ELF-1 (cell line): ENCODE measurements at regions not wholly inside any gene's neighbourhood (a gene's known extent, or its start where the extent isn't known, plus 50 kb on each side); places are given as distances from the start of the nearest gene placed in this dataset.
"Not testable (repeated sequence)": the region's sequence is repeated elsewhere in the genome, so short reads cannot be mapped to it uniquely, and the experiment has no call there.

Experiments
- DNase-seq: peaks from one replicate; pipeline ENCODE4 v3.0.0-alpha.2; 2016; ENCODE audit warnings: low read depth, low spot score

- peak; percentile 55 for DNase-seq
These were observed 208.1 kb upstream of the HAAO start for GRCh38 chr2:43000242-43001054.

DNA sequence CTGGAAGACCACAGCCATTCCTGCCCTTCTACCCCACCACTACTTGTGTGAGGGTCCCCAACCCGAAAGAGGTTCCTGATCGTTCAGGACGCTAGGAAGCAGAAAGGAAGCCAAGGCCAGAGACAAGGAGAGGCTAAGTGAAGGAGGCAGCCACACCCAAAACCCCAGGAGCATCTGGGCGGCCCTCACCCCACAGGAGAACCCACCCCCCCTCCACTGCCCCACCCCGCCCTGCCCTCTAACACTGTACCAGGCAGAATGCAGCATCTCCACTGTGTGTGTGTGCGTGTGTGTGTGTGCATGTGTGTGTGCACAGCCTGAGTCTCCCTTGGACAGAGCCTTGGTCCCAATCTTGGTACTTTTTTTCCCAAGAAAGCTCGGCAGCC, 207.5 kb upstream of the HAAO start:
- no peak for DNase-seq

DNA sequence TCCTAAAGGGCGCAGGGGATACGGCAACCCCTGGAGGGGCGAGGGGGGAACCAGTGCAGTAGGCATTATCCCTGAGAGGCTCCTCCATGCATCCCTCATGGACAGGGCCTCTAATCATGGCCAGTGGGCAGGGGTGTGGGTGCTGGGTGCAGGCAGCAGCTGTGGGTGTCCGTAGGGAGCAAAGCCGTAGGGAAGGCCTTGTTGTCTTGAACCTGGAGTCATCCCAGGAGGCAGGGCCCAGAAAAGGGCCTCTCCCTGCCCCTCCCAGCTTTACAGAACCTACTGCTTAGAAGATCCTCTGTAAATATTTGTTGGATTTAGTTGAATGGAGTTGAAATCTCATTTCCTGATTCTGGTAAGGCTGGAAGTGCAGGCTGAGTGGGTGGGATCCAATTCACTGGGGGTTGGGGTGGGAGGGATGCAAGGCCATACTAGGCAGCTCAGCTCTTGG, 207.0 kb upstream of the HAAO start:
- no peak for DNase-seq

DNA sequence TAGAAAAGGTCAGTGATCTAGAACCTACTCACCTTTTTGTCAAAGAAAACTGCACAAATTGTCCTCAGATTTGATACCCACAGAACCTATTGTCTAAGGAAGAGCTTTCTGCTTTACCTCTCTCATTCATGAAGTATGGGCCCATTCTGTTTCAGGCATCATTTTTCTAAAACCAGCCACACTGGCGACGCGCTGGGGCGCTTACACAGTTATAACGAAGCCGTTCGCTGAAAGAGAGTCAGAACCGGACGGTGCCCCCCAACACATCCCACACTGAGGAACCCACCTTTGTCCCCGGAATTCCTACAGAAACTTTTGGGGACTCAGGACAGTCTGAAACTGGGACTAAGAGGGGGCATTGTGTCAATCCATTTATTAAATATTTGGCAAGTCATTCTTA, 206.3 kb upstream of the HAAO start:
- DNase-seq = no peak

GRCh38 chr2:42996528-42996927, 204.1 kb upstream of the HAAO start:
- no peak for DNase-seq

DNA sequence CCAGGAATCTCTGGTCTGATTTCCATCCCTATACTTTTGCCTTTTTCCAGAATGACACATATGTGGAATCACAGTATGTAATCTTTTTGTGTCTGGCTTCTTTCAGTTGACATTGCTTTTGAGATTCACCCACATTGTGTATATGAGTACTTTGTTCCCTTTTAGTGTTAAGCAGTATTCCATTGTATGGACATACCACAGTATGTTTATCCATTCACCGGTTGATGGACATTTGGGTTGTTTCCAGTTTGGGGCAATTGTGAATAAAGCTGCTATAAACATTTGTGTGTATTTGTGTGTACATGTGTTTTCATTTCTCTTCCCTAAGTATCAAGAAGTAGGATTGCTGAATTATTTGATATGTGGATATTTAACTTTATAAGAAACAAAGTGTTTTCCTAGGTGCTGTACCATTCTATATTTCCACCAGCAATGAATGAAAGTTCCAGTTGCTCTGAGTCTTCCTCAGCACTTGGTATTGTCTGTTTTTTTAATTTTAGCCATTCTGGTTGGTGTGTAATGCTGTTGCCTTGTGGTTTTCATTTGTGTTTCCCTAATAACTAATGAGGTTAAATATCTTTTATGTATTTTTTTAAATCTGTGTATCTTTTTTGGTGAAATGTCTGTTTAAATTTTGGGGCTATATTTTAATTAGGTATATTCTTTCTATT, 203.5 kb upstream of the HAAO start:
- no peak for DNase-seq

DNA sequence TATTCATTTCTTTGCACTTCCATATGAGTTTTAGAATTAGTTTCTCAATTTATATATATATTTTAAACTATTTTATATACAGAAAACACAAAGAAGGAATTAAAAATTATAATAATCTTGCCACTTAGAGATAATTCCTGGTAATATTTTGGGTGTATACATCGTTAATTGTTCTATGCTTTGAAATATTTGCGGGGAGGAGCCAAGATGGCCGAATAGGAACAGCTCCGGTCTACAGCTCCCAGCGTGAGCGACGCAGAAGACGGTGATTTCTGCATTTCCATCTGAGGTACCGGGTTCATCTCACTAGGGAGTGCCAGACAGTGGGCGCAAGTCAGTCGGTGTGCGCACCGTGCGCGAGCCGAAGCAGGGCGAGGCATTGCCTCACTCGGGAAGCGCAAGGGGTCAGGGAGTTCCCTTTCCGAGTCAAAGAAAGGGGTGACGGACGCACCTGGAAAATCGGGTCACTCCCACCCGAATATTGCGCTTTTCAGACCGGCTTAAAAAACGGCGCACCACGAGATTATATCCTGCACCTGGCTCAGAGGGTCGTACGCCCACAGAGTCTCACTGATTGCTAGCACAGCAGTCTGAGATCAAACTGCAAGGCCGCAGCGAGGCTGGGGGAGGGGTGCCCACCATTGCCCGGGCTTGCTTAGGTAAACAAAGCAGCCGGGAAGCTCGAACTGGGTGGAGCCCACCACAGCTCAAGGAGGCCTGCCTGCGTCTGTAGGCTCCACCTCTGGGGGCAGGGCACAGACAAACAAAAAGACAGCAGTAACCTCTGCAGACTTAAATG, 197.1 kb upstream of the HAAO start:
- not testable (repeated sequence) for DNase-seq

- not testable (repeated sequence) for DNase-seq
These were observed 195.7 kb upstream of the HAAO start for GRCh38 chr2:42988055-42988454.

GRCh38 chr2:42987112-42987922, 194.9 kb upstream of the HAAO start:
- no peak for DNase-seq

- no peak for DNase-seq
These were observed 192.2 kb upstream of the HAAO start for GRCh38 chr2:42984617-42985016.

DNA sequence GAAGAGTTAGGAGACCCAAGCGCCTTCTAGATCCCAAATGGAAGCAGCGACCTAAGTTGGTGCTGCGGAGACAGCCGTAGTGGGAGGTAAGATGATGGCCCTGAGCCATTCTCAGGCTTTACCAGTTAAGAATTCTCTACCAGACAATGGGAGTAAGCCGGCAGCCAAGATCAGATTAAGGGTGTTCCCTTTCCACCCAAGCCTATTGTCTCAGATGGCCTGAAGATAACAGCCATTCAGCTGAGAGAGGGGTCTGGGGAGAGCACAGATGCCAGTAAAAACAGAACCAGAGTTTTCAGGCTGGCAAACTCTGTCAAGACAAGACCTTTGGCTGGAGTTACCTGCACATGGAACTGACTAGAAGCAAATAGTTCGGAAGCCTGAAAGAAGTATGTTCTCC, 191.7 kb upstream of the HAAO start:
- peak; percentile 68 for DNase-seq

- no peak for DNase-seq
These were observed 188.5 kb upstream of the HAAO start for GRCh38 chr2:42980764-42981416.

DNA sequence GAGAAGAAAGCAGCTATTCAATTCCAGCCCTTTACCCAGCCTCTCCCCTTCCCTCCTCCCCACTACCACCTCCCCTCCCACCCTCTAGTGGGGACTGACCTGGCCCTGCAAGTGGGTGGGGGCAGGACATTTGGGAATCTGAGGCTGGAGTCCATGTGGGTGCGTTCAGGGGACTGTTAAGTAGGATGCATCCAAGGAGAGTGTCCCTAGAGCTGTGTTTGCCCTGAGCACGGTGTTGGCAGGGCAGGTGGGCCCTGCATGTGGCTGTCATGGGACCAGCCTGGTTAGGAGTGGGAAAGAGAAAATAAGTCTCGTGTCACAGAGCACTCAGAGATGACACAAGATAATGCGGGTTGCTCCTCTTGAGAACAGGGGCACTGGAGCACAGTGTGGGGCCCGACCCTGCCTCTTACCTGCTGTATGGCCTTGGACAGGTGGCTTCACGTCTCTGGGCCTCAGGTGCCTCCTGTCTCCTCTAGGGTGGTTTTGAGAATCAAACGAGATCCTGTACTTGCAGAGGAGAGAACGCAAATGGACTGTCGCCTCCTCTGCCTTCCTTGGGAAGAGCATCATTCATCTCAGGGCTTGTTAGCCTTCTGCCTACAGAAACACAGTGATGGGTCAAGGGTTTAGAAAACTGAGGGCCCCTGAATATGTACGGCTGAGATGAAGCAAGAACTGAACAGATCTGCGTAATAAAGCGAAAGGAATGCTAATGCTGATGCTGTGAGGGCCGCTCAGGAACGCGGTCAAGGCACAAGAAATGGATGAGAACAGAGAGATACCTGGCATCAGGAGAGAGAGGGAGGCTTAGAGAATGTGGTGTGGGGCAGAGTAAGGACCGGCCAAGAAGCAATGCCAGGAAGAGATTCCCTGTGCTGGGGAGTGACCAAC, 187.7 kb upstream of the HAAO start:
- DNase-seq = no peak

GRCh38 chr2:42979416-42979869, 187.1 kb upstream of the HAAO start:
- DNase-seq = no peak

- no peak for DNase-seq
These were observed 186.6 kb upstream of the HAAO start for GRCh38 chr2:42978887-42979415.

DNA sequence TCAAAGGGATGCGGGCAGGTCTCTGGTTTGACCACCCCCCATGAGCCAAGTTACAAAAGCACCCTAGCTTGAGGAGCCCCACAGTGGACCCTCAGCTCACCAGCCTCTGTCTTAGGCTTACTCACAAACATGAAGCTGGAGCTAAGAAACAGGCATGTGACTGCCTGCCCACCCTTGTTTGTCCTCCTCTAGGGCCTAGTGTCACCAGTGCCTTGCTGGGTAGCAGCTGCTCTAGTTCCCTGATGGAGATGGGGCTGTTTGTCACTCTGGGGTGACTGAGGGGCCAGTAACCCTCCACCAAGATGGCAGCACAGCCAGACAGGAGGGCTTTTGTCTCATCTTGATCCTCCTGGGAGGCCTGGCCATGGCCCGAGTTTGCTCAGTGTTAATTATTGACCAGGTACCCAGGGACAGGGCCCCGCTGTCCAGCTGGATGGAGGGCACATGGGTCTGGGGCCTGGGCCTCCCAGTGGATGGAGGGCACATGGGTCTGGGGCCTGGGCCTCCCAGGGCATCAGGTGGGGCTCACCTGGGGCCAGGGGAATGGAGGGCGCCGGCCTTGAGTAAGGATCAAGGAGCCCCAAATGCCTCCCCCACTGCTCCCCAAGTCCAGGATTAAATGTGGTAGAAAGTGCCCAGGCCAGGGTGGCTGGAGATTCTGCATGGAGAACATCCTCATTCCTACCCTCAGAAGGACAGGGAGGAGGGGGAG, 185.9 kb upstream of the HAAO start:
- DNase-seq = no peak

- DNase-seq = no peak
These were observed 185.1 kb upstream of the HAAO start for GRCh38 chr2:42977270-42978174.

DNA sequence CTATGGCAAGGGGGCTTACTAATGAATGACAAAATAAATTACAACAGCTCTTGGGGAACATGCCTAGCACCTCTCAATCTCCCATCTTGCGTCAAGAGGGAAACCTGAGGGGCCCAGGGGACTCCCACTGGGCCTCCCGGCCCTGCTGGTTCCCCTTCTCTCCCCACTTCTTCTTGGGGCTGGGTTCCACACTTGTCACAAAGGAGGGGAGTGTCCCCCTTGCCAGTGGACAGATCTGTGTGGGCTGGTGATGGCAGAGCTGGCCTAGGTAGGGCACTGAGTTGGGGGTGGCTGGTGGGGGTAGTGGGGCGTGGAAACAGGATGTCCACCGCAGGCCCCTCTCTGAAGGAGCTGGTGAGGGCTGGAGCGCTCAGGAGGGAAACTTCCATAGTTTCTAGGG, 184.0 kb upstream of the HAAO start:
- no peak for DNase-seq
